GM18861 (cell line): ENCODE measurements at regions not wholly inside any gene's neighbourhood (a gene's known extent, or its start where the extent isn't known, plus 50 kb on each side); places are given as distances from the start of the nearest gene placed in this dataset.

ENCODE experiments used
- ATAC-seq: cut with Tn5 transposase; IDR thresholded peaks from one replicate; pipeline ENCODE4 v1.9.1; 2021; ENCODE audit not compliant: unreplicated experiment

DNA sequence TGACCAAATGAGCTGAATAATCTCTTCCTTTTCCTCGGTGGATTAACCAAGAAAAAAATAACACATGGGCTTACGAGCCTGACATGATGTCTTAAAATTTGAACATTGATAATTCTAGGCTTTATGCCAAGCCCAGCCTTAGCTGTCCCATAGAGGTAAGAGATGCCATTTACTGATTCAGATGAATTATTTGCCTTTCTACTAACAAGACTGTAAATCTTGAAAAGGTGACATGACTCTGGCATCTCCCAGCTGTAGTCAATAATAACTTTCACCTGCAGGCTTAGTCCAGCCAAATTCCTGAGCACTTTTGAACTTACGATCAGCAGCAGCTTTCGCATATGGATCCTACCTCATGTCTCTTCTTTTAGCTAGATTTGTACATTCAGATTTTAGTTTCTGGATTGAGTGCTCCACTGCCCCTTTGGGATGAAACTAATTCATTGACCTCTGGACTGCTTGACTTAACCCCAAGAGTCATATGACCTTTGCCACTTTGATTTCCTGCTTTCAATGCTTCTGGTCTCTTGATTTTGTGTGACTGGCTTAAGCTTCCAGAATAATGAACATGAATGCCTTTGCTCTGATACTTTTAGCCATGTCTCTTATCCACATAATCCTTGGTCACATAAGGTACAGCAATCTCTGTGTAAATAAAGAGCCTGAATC lies 876.4 kb upstream of the SLIT2 start:
- no peak for ATAC-seq

DNA sequence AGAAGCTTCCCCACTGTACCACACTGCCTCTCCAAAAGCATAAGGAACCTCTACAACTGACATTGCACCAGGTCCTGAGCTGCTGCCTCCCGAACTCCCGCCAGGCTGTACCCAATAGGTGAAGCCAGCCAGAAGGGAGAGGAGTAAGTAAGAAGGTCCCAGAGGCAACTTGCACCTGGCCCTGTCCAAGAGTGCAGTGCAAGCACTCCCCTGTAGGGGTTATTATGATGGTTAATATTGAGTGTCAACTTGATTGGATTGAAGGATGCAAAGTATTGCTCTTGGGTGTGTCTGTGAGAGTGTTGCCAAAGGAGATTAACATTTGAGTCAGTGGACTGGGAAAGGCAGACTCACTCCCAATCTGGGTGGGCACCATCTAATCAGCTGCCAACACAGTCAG lies 879.3 kb upstream of the SLIT2 start:
- ATAC-seq, result no peak

GRCh38 chr4:19368800-19369199 lies 882.9 kb upstream of the SLIT2 start:
- ATAC-seq, result no peak

DNA sequence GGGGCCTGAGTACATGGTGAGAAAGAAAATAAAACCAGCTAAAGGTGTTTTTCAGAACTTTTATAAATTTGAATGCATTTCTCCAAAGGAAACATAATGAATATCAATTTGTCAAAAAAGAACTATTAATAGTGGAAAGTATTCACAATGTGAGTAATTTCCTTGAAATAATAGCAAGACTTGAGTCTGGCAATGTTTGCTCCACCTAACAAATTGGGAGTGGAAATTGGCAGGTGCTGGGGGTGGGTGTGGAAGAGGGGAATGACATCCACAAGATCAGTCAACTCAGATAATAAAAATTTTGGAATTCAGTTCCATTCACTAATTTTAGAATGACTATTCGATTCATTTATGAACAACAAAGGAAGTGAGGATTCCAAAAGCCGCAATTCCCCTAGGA lies 884.8 kb upstream of the SLIT2 start:
- no peak for ATAC-seq

DNA sequence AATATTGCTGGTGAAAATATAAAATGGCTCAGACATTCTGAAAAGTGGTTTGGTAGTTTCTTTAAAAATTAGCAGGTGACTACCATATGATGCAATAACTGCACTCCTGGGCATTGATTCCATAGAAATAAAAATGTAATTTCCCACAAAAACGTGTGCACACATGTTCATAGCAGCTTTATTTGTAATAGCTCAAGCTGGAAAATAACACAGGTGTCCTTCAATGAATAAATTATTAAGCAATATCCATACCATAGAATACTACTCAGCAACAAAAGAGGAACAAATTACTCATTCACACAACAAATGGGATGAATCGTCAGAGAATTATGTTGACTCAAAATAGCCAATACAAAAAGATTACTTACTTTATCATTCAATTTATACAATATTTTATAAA lies 893.7 kb upstream of the SLIT2 start:
- no peak for ATAC-seq

- no peak for ATAC-seq
These were observed 902.3 kb upstream of the SLIT2 start for GRCh38 chr4:19349416-19349815.

DNA sequence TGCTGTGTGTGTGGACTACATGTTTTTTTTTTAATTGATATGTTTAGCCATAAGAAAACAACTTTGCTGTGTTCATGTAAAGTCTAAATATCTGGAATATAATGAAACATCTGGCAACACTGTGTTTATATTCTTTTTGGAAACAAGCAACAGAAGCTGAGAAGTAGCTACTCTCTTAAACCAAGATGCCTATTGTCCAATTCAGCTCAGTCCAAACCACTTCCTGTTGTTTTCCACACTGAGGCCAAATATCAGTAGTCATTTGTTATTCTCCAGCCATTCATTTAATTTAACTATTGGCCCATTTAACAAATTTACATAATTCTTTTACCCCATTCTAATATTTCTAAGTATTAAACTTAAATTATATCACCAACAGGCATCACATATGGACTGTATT lies 903.0 kb upstream of the SLIT2 start:
- no peak for ATAC-seq

DNA sequence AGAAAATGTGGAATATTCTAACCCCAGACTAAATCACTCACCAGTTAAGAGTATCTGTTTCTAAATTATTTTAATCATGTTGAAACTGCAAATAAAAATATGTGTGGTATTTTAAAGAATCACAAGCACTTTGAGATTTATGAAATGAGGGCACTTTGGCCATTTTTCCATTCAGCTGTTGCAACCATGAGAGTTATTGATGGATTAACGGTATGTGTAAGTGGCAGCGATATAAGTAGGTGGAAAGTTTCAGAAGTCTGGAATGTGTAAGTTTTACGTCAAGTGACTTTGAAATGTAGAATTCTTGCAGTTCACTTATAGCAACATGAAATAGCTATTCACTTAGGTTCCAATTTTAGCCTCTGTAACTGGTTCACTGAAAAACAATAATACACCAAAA lies 905.1 kb upstream of the SLIT2 start:
- ATAC-seq, result no peak

GRCh38 chr4:19329631-19330030 lies 922.1 kb upstream of the SLIT2 start:
- ATAC-seq, result no peak

GRCh38 chr4:19329077-19329476 lies 922.6 kb upstream of the SLIT2 start:
- no peak for ATAC-seq

- ATAC-seq, result no peak
These were observed 924.3 kb upstream of the SLIT2 start for GRCh38 chr4:19327364-19327763.

DNA sequence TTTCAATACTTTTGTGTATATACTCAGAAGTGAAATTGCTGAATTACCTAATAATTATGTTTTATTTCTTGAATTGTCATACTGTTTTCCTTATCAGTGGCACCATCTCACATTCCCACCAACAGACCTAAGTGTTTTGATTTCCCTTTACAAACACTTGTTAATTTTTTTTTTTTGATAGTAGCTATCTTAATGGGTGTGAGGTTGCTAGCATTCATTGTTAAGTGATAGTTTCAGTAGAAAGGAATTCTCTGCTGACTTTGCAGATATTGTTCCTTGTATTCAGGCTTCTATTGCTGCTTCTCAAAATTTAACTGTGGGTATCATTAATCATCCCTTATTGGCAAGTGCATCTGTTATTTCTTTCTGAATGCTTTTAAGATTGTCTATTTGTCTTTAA lies 927.5 kb upstream of the SLIT2 start:
- no peak for ATAC-seq

- ATAC-seq, result no peak
These were observed 932.1 kb upstream of the SLIT2 start for GRCh38 chr4:19319607-19320006.

DNA sequence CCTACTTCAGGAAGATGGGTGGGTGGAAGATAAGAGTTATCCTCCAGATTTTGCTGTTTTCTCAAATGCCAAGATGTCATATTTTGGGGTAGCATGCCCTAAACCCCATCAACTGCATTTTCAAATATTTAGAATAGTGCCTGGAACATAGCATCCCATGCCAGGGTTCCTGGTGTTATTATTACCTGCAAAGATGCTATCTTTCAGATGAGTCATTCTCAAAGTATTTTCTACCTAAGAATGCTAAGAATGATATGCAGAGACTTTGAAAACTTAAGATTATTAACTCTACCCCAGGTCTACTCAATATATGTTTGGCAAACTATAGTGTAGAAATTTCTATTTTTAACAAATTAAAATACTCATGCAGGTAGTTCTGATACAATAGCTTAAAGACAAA lies 934.3 kb upstream of the SLIT2 start:
- no peak for ATAC-seq

GRCh38 chr4:19314116-19314515 lies 937.6 kb upstream of the SLIT2 start:
- no peak for ATAC-seq

DNA sequence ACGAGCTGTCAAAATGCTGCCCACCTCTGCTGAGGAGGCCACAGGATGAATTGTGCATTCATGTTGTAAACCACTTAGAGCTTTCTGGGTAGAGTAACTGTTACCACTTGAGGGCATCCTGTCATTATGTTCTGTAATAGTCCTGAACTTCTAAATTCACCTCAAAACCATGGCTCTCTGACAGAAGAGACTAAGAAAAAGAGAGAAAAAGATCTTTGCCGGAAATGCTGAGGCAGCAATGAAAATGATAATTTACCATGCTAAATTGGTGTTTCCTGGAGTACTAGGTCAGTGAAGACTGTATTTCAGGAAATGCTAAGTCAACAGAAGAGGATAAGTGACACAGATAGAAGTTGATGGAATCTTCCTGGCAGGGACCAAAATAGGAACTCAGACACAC lies 942.3 kb upstream of the SLIT2 start:
- no peak for ATAC-seq

DNA sequence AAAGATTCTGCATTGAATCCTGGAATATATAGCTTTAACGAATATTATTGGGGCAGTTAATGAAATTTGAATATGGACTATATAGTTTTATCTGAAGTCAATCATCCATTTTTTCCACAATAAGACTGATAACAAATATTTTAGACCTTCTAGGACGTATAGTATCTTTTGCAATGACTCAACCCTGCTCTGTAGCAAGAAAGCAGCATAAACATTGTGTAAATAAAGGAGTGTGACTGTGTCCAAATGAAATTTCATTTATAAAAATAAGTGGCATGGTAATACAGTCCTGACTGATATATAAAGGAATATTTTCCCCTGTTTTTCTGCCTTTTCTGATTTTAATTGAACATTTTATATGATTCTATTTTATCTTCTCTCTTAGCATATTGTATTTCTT lies 947.7 kb upstream of the SLIT2 start:
- no peak for ATAC-seq

- ATAC-seq, result no peak
These were observed 950.2 kb upstream of the SLIT2 start for GRCh38 chr4:19301527-19301926.

GRCh38 chr4:19300213-19300612 lies 951.5 kb upstream of the SLIT2 start:
- ATAC-seq, result no peak

DNA sequence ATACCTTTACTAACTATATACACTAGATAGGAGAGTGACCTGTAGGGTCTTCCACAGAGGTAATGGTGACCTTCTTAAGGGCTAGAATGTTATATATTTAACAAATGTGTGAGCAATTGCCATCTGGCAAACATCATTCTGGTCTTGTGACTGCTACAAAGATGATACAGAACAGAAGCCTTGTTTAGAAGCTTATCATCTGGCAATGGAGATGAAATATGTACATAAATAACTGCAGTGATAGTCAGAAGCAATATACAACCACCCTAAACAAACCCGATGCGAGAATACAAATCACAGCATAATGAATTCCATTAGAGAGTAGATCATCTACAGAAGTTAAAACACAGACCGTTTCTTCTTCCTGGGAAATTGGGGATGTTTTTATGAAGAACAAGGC lies 952.7 kb upstream of the SLIT2 start:
- ATAC-seq, result no peak

- ATAC-seq, result no peak
These were observed 957.9 kb upstream of the SLIT2 start for GRCh38 chr4:19293781-19294180.

GRCh38 chr4:19293080-19293479 lies 958.6 kb upstream of the SLIT2 start:
- no peak for ATAC-seq

DNA sequence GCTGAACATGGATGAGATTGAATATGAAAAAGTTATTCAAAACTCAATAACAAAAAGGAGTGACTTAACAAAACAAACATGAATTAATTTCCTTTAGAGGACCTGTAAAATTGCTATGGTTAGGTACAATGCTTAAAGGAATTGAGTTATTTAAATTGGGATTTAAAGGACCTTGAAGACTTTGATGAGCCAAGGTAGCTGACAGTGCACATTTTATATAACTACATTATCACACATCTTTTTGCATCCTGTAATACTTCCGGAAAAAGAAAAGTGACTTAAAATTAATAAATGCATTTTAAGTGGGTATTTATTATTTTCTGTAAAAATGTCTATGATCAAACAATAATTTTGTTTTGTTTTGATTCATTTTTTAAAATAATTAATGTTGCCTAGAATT lies 964.8 kb upstream of the SLIT2 start:
- ATAC-seq, result no peak

GRCh38 chr4:19285146-19285545 lies 966.6 kb upstream of the SLIT2 start:
- no peak for ATAC-seq
